Esophagus muscularis mucosa (tissue), 4 donors: ENCODE measurements at regions not wholly inside any gene's neighbourhood (a gene's known extent, or its start where the extent isn't known, plus 50 kb on each side); places are given as distances from the start of the nearest gene placed in this dataset.

Source experiments
- DNase-seq: peaks from one replicate; pipeline ENCODE4 v3.0.0-alpha.2; 2017; ENCODE audit errors: extremely low spot score
- H3K27ac ChIP-seq, 4 donors: fragments of 200-600 bp; sonication (generic); replicated peaks in 1 of 4; 1 replicate in 3 of 4; 2 replicates in 1 of 4; pipeline ENCODE4 v1.5.1; 2016 to 2019; ENCODE audit warnings: mild to moderate bottlenecking in 1 of 4
- H3K27me3 ChIP-seq, 4 donors: fragments of 200-600 bp; sonication (generic); one replicate each; pipeline versions ENCODE4 v1.5.1 to v1.6.0; 2016 to 2019
- H3K36me3 ChIP-seq, 4 donors: fragments of 200-600 bp; sonication (generic); one replicate each; pipeline ENCODE4 v1.5.1; 2016 to 2019
- H3K4me1 ChIP-seq, 4 donors: fragments of 200-600 bp; sonication (generic); one replicate each; pipeline ENCODE4 v1.5.1; 2016 to 2019
- H3K4me3 ChIP-seq, 4 donors: fragments of 200-600 bp; sonication (generic); 1 replicate in 2 of 4; 2 replicates in 2 of 4; pipeline ENCODE4 v1.5.1; 2016 to 2019; ENCODE audit warnings: mild to moderate bottlenecking in 4 of 4, moderate library complexity in 1 of 4
- H3K9me3 ChIP-seq, 4 donors: fragments of 200-600 bp; sonication (generic); 1 replicate in 3 of 4; 2 replicates in 1 of 4; pipeline ENCODE4 v1.5.1; 2016 to 2019
- EP300 ChIP-seq: sonication (generic); formaldehyde crosslinking; IDR thresholded peaks from one replicate; pipeline ENCODE4 v1.6.1; 2017; ENCODE audit warnings: antibody characterized with exemption
- POLR2A ChIP-seq: fragments of 450-650 bp; IDR thresholded peaks from one replicate; pipeline ENCODE4 v1.6.1; 2017; ENCODE audit warnings: antibody characterized with exemption, moderate library complexity, mild to moderate bottlenecking, low read depth
- POLR2AphosphoS5 ChIP-seq, 2 donors: sonication (generic); formaldehyde crosslinking; IDR thresholded peaks; one replicate each; pipeline ENCODE4 v1.6.1; 2017; ENCODE audit warnings: antibody characterized with exemption in 2 of 2
- WGBS: methylation state at CpG from one replicate; pipeline ENCODE4 v1.1.5; 2018; 5-methylcytosine and 5-hydroxymethylcytosine counted together
- intact Hi-C: fragments of 100-400 bp; cut with DNase I; formaldehyde crosslinking; loops from one replicate; pipeline ENCODE4 v1.15.1; 2023
- TF ChIP-seq, protein P1 (sequence below), 3 experiments: fragments of 200-600 bp in 2 of 3; fragments of 450-650 bp in 1 of 3; sonication (generic) in 2 of 3; IDR thresholded peaks; one replicate each; pipeline ENCODE4 v1.5.1; 2017 to 2019; ENCODE audit warnings: antibody characterized with exemption in 3 of 3, mild to moderate bottlenecking in 2 of 3, moderate library complexity in 1 of 3

- TF ChIP-seq, protein P1, sequence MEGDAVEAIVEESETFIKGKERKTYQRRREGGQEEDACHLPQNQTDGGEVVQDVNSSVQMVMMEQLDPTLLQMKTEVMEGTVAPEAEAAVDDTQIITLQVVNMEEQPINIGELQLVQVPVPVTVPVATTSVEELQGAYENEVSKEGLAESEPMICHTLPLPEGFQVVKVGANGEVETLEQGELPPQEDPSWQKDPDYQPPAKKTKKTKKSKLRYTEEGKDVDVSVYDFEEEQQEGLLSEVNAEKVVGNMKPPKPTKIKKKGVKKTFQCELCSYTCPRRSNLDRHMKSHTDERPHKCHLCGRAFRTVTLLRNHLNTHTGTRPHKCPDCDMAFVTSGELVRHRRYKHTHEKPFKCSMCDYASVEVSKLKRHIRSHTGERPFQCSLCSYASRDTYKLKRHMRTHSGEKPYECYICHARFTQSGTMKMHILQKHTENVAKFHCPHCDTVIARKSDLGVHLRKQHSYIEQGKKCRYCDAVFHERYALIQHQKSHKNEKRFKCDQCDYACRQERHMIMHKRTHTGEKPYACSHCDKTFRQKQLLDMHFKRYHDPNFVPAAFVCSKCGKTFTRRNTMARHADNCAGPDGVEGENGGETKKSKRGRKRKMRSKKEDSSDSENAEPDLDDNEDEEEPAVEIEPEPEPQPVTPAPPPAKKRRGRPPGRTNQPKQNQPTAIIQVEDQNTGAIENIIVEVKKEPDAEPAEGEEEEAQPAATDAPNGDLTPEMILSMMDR (IDR thresholded peaks at IDR 0.05) = no peak
- TF ChIP-seq EP300 (no peak), POLR2AphosphoS5 (IDR thresholded peaks at IDR 0.05) (no peak), POLR2A (no peak)
- H3K4me3 ChIP-seq = no peak overlapping the region
- DNase-seq = no peak
- no peaks in the 10 kb centered on the region for H3K9me3 ChIP-seq
- H3K4me1 ChIP-seq = peaks cover 12 to 18% (median 15%) of the 10 kb centered on the region in 4 donors
- 87% methylated on average over 2 of the region's 2 CpGs for WGBS
- intact Hi-C loops = no loop called here
- no peaks in the 10 kb centered on the region for H3K27me3 ChIP-seq
- H3K27ac ChIP-seq = no peak overlapping the region
- H3K36me3 ChIP-seq = no peaks in the 10 kb centered on the region
Measured at GRCh38 chr6:15877231-15877630, 214.4 kb upstream of the DTNBP1 start.

DNA sequence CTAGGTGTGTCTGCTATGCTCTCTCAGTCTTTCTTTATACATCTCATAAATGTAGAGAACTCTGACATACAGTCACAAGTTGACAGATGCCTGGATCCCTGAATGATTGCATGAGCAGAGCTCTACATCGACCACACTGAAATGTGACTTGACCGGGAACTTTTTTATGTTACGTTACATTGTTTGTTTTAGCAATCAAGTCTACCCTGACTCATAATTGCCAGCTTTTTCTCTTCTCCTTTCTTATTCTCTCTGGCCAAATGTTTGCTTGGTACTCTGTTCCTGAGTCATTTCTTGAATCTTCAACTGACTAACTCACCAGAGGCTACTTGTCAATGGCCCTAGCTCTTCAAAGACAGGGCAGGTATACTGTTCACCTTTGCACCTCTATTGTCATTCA lies 213.6 kb upstream of the DTNBP1 start:
- Histone ChIP-seq H3K9me3 (no peaks in the 10 kb centered on the region), H3K36me3 (no peaks in the 10 kb centered on the region), H3K4me3 (no peak overlapping the region), H3K27ac (no peak overlapping the region), H3K4me1 (peaks cover 12 to 18% (median 15%) of the 10 kb centered on the region in 4 donors), H3K27me3 (no peaks in the 10 kb centered on the region)
- DNase-seq = no peak
- 86% methylated on average over 3 of the region's 3 CpGs for WGBS
- TF ChIP-seq, protein P1 (IDR thresholded peaks at IDR 0.05) = no peak
- TF ChIP-seq EP300 = no peak
- no peak for TF ChIP-seq POLR2A
- TF ChIP-seq POLR2AphosphoS5 (IDR thresholded peaks at IDR 0.05) = no peak
- intact Hi-C loops = no loop called here

DNA sequence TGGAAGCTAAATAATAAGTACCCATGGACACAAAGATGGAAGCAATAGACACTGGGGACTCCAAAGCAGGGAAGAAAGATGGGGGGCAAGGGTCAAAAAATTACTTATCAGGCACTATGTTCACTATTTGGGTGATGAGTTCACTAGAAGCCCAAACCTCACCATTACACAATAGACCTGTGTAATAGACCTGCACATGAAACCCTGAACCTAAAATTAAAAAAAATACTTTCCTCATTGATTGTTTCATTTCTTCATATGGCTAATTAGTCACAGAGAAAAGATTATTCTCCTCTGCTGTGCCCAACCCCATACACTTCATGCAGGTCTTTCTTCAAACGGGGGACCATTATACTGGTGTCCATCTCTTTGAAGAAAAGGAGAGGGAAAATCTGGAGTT lies 213.0 kb upstream of the DTNBP1 start:
- Histone ChIP-seq H3K36me3 (no peaks in the 10 kb centered on the region), H3K27ac (no peak overlapping the region), H3K4me3 (no peak overlapping the region), H3K9me3 (no peaks in the 10 kb centered on the region), H3K4me1 (peaks cover 12 to 18% (median 15%) of the 10 kb centered on the region in 4 donors), H3K27me3 (no peaks in the 10 kb centered on the region)
- no peak for DNase-seq
- intact Hi-C loops = no loop called here
- TF ChIP-seq EP300 (no peak), POLR2A (no peak), POLR2AphosphoS5 (IDR thresholded peaks at IDR 0.05) (no peak)
- TF ChIP-seq, protein P1 (IDR thresholded peaks at IDR 0.05) = no peak
- WGBS = 75% methylated on average over 1 of the region's 1 CpG

DNA sequence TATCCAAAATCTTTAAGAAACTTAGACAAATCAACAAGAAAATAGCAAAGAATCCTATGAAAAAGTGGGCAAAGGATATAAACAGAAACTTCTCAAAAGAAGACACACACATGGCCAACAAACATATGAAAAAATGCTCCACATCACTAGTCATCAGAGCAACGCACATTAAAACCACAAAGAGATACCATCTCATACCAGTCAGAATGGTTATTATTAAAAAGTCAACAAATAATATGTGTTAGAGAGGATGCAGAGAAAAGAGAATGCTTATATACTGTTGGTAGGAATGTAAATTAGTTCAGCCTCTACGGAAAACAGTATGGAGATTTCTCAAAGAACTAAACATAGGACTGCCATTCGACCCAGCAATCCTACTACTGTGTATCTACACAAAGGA lies 212.0 kb upstream of the DTNBP1 start:
- intact Hi-C loops = no loop called here
- Histone ChIP-seq H3K9me3 (no peaks in the 10 kb centered on the region), H3K27ac (no peak overlapping the region), H3K36me3 (no peaks in the 10 kb centered on the region), H3K4me3 (no peak overlapping the region), H3K27me3 (no peaks in the 10 kb centered on the region), H3K4me1 (peaks cover 3 to 12% (median 10%) of the 10 kb centered on the region in 4 donors)
- 93% methylated on average over 3 of the region's 3 CpGs for WGBS
- TF ChIP-seq POLR2A (no peak), EP300 (no peak), POLR2AphosphoS5 (IDR thresholded peaks at IDR 0.05) (no peak)
- TF ChIP-seq, protein P1 (IDR thresholded peaks at IDR 0.05) = no peak
- DNase-seq = no peak

- intact Hi-C loops = no loop called here
- Histone ChIP-seq H3K27me3 (no peaks in the 10 kb centered on the region), H3K27ac (no peak overlapping the region), H3K4me1 (peaks cover 0 to 7% (median 5%) of the 10 kb centered on the region in 4 donors), H3K36me3 (no peaks in the 10 kb centered on the region), H3K9me3 (no peaks in the 10 kb centered on the region), H3K4me3 (no peak overlapping the region)
- WGBS = 90% methylated on average over 2 of the region's 2 CpGs
- no peak for TF ChIP-seq EP300
- TF ChIP-seq POLR2AphosphoS5 (IDR thresholded peaks at IDR 0.05) = no peak
- TF ChIP-seq POLR2A = no peak
- TF ChIP-seq, protein P1 (IDR thresholded peaks at IDR 0.05) = no peak
- no peak for DNase-seq
Measured at GRCh38 chr6:15874326-15874725, 211.5 kb upstream of the DTNBP1 start.
